ENCODE measurements at regions not wholly inside any gene's neighbourhood (a gene's known extent, or its start where the extent isn't known, plus 50 kb on each side); places are given as distances from the start of the nearest gene placed in this dataset.

DNA sequence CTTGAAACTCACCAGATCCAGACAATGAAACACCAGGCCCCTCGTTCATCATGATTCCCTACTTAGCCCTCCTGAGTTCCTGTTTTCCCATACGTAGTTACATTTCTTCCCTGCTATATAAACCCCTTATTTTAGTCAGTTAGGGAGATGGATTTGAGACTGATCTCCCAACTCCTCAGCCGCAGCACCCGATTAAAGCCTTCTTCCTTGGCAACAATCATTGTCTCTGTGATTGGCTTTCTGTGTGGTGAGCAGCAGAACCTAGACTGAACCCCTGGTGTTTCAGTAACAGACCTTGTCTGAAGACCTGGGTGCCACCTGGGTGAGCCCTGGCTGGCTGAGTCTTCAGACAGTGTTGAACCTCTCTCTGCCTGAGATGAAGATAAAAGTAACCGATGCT is 118.0 kb downstream of the OAT start:
- no peak overlapping the region for H3K4me3 Mint-ChIP-seq (ENCODE audit: unreplicated experiment)
- peaks cover 5% of the 10 kb centered on the region for H3K9me3 Mint-ChIP-seq (ENCODE audit: unreplicated experiment)
- DNase-seq: no peak
- H3K27ac Mint-ChIP-seq (ENCODE audit: unreplicated experiment): no peak overlapping the region
- H3K36me3 Mint-ChIP-seq (ENCODE audit: unreplicated experiment): peaks cover 14% of the 10 kb centered on the region
- H3K4me1 Mint-ChIP-seq (ENCODE audit: low read depth, unreplicated experiment): no peaks in the 10 kb centered on the region
- no peaks in the 10 kb centered on the region for H3K27me3 Mint-ChIP-seq (ENCODE audit: unreplicated experiment)
- TF ChIP-seq, protein P1, sequence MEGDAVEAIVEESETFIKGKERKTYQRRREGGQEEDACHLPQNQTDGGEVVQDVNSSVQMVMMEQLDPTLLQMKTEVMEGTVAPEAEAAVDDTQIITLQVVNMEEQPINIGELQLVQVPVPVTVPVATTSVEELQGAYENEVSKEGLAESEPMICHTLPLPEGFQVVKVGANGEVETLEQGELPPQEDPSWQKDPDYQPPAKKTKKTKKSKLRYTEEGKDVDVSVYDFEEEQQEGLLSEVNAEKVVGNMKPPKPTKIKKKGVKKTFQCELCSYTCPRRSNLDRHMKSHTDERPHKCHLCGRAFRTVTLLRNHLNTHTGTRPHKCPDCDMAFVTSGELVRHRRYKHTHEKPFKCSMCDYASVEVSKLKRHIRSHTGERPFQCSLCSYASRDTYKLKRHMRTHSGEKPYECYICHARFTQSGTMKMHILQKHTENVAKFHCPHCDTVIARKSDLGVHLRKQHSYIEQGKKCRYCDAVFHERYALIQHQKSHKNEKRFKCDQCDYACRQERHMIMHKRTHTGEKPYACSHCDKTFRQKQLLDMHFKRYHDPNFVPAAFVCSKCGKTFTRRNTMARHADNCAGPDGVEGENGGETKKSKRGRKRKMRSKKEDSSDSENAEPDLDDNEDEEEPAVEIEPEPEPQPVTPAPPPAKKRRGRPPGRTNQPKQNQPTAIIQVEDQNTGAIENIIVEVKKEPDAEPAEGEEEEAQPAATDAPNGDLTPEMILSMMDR (IDR thresholded peaks at IDR 0.05; ENCODE audit: partially characterized antibody, unreplicated experiment): no peak

DNA sequence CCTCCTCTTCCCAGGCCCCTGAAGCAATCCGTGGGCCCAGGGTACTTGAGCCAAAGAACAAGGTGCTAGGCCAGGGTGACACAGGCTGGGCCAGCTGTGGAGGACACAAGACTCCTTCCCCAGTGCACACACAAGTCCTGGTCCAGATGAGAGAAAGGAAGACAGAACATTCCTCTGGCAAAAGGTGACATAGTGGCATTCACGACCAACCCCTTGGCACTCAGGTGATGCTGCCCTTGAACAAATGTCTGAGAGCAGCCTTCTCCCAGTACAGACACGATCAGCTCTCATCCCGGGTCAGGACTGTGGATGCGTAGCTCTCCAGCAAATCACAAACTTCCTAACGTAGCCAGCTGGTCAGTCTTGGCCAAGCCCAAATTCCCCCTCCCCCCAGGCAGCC is 118.5 kb downstream of the OAT start:
- Mint-ChIP-seq H3K4me1 (ENCODE audit: low read depth, unreplicated experiment) (no peaks in the 10 kb centered on the region), H3K9me3 (ENCODE audit: unreplicated experiment) (peaks cover 5% of the 10 kb centered on the region), H3K4me3 (ENCODE audit: unreplicated experiment) (no peak overlapping the region), H3K36me3 (ENCODE audit: unreplicated experiment) (peaks cover 14% of the 10 kb centered on the region), H3K27ac (ENCODE audit: unreplicated experiment) (no peak overlapping the region), H3K27me3 (ENCODE audit: unreplicated experiment) (peaks cover 2% of the 10 kb centered on the region)
- TF ChIP-seq, protein P1 (IDR thresholded peaks at IDR 0.05; ENCODE audit: partially characterized antibody, unreplicated experiment): no peak
- DNase-seq: no peak

DNA sequence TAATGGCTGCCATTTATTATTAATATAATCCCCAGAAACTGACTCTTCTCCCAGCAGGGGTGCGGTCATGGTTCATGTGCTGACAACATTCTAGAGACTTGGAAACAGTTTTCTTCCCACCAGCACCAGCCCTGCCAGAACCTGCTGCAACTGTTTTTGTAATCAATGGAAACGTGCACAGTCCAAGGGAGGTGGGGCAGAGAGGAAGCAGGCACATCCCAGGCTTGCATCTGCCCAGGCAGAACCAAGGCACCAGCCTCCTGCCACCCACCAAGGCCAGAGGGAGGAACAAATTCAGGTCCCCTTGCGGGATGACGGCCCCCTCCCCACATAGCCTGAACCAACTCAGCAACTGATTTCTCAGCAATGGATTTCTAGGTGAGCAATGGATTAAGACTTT is 119.0 kb downstream of the OAT start:
- H3K27ac Mint-ChIP-seq (ENCODE audit: unreplicated experiment): no peak overlapping the region
- TF ChIP-seq, protein P1 (IDR thresholded peaks at IDR 0.05; ENCODE audit: partially characterized antibody, unreplicated experiment): no peak
- peaks cover 2% of the 10 kb centered on the region for H3K27me3 Mint-ChIP-seq (ENCODE audit: unreplicated experiment)
- DNase-seq: no peak
- H3K9me3 Mint-ChIP-seq (ENCODE audit: unreplicated experiment): peaks cover 5% of the 10 kb centered on the region
- H3K36me3 Mint-ChIP-seq (ENCODE audit: unreplicated experiment): peaks cover 14% of the 10 kb centered on the region
- H3K4me1 Mint-ChIP-seq (ENCODE audit: low read depth, unreplicated experiment): no peaks in the 10 kb centered on the region
- H3K4me3 Mint-ChIP-seq (ENCODE audit: unreplicated experiment): no peak overlapping the region

DNA sequence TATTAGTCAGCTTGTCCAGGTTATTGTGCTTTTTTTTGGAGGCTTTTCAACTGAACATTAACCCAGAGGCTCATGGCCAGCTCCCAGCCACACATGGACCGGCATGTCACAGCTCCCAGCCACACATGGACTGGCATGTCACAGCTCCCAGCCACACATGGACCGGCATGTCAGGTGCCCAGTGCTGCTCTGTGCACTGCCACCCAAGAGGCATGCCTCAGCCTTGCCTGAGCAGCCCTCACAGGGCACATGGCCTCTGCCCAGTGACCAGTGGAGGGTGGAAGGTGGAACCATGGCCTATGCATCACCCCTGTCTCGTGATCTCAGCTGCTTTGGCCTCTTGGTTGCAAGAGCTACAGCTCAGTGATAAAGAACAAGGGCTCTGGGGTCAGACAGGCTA is 119.8 kb downstream of the OAT start:
- TF ChIP-seq, protein P1 (IDR thresholded peaks at IDR 0.05; ENCODE audit: partially characterized antibody, unreplicated experiment): no peak
- no peak for DNase-seq
- Mint-ChIP-seq H3K36me3 (ENCODE audit: unreplicated experiment) (peaks cover 14% of the 10 kb centered on the region), H3K4me1 (ENCODE audit: low read depth, unreplicated experiment) (no peaks in the 10 kb centered on the region), H3K9me3 (ENCODE audit: unreplicated experiment) (peaks cover 5% of the 10 kb centered on the region), H3K4me3 (ENCODE audit: unreplicated experiment) (no peak overlapping the region), H3K27ac (ENCODE audit: unreplicated experiment) (no peak overlapping the region), H3K27me3 (ENCODE audit: unreplicated experiment) (peaks cover 2% of the 10 kb centered on the region)

DNA sequence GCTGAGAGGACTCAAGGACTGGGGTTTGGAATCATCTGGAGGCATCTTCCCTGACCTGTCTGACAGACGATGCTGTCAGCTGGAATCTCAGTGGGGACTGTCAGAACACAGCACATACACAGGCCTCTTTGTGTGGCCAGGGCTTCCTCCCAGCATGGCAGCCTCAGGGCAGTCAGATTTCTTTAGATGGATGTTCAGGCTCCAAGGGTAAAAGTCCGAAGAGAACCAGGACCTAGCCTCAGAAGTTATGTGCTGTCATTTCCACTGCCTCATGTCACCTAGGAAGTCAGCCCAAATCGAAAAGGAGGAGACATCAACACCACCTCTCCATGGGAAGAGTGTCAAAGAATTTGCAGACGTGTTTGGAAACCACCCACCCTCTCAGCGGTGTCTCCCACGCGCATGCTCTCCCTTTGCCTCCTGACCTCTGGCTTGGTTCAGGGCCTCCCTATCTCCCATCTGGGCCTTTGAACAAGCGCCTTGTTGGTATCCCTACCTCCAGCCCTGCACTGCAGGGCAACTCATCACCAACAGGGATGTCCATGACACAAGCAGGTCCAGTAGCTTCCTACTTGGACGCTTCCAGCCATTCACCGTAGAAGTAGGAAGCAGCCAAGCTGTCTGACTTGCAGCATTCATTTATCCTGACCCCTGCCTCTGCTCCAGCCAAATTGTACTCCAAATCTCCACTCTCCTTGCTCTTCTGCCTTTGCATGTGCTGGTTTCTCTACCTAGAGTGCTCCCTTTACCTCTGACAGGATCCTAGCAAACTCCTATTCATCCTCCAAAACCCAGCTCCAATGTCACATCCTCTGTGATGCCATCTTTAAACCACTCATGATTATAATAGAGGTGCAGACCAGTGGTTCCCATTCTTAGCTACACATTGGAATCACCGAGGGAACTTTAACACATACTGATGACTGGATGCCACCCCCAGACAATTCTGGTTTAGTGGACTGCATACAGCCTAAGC is 121.6 kb downstream of the OAT start:
- H3K36me3 Mint-ChIP-seq (ENCODE audit: unreplicated experiment): peaks cover 14% of the 10 kb centered on the region
- no peak overlapping the region for H3K4me3 Mint-ChIP-seq (ENCODE audit: unreplicated experiment)
- no peak for DNase-seq
- H3K27me3 Mint-ChIP-seq (ENCODE audit: unreplicated experiment): peaks cover 2% of the 10 kb centered on the region
- H3K9me3 Mint-ChIP-seq (ENCODE audit: unreplicated experiment): peaks cover 5% of the 10 kb centered on the region
- H3K27ac Mint-ChIP-seq (ENCODE audit: unreplicated experiment): no peak overlapping the region
- TF ChIP-seq, protein P1 (IDR thresholded peaks at IDR 0.05; ENCODE audit: partially characterized antibody, unreplicated experiment): no peak
- H3K4me1 Mint-ChIP-seq (ENCODE audit: low read depth, unreplicated experiment): no peaks in the 10 kb centered on the region
